HG03139 (cell line): ENCODE measurements at regions not wholly inside any gene's neighbourhood (a gene's known extent, or its start where the extent isn't known, plus 50 kb on each side); places are given as distances from the start of the nearest gene placed in this dataset.
"Not testable (repeated sequence)": the region's sequence is repeated elsewhere in the genome, so short reads cannot be mapped to it uniquely, and the experiment has no call there.

Experiments used
- ATAC-seq: cut with Tn5 transposase; IDR thresholded peaks from one replicate; pipeline ENCODE4 v1.9.1; 2021; ENCODE audit not compliant: unreplicated experiment

GRCh38 chr3:144501467-144501866 lies 529.8 kb downstream of the DIPK2A start:
- ATAC-seq = no peak

GRCh38 chr3:144502402-144502801 lies 530.8 kb downstream of the DIPK2A start:
- no peak for ATAC-seq

- not testable (repeated sequence) for ATAC-seq
These were observed 534.8 kb downstream of the DIPK2A start for GRCh38 chr3:144506375-144506774.

GRCh38 chr3:144511346-144511745 lies 539.7 kb downstream of the DIPK2A start:
- ATAC-seq = no peak

GRCh38 chr3:144516026-144516425 lies 544.4 kb downstream of the DIPK2A start:
- ATAC-seq = no peak

- no peak for ATAC-seq
These were observed 545.0 kb downstream of the DIPK2A start for GRCh38 chr3:144516589-144516988.

GRCh38 chr3:144521131-144521530 lies 549.5 kb downstream of the DIPK2A start:
- ATAC-seq = no peak

- no peak for ATAC-seq
These were observed 550.8 kb downstream of the DIPK2A start for GRCh38 chr3:144522456-144522855.

GRCh38 chr3:144523396-144523795 lies 551.8 kb downstream of the DIPK2A start:
- ATAC-seq = no peak

GRCh38 chr3:144524531-144524930 lies 552.9 kb downstream of the DIPK2A start:
- ATAC-seq = no peak

- no peak for ATAC-seq
These were observed 557.9 kb downstream of the DIPK2A start for GRCh38 chr3:144529566-144529965.

- no peak for ATAC-seq
These were observed 573.2 kb downstream of the DIPK2A start for GRCh38 chr3:144544871-144545270.

GRCh38 chr3:144546539-144546938 lies 574.9 kb downstream of the DIPK2A start:
- ATAC-seq = no peak

- no peak for ATAC-seq
These were observed 576.7 kb downstream of the DIPK2A start for GRCh38 chr3:144548346-144548745.

GRCh38 chr3:144549166-144549565 lies 577.5 kb downstream of the DIPK2A start:
- ATAC-seq = no peak

GRCh38 chr3:144552346-144553057 lies 580.9 kb downstream of the DIPK2A start:
- no peak for ATAC-seq

GRCh38 chr3:144553301-144553700 lies 581.7 kb downstream of the DIPK2A start:
- ATAC-seq = no peak

- ATAC-seq = no peak
These were observed 583.3 kb downstream of the DIPK2A start for GRCh38 chr3:144554889-144555288.

GRCh38 chr3:144556392-144556791 lies 584.8 kb downstream of the DIPK2A start:
- peak; percentile 72 for ATAC-seq

- ATAC-seq = no peak
These were observed 585.9 kb downstream of the DIPK2A start for GRCh38 chr3:144557515-144557914.

GRCh38 chr3:144564011-144564410 lies 592.4 kb downstream of the DIPK2A start:
- ATAC-seq = no peak

GRCh38 chr3:144566320-144566719 lies 594.7 kb downstream of the DIPK2A start:
- no peak for ATAC-seq

- ATAC-seq = no peak
These were observed 598.0 kb downstream of the DIPK2A start for GRCh38 chr3:144569651-144570050.
